H1 (cell line): ENCODE measurements at regions not wholly inside any gene's neighbourhood (a gene's known extent, or its start where the extent isn't known, plus 50 kb on each side); places are given as distances from the start of the nearest gene placed in this dataset.

Source experiments
- ASH2L ChIP-seq: fragments of 200-600, 300-600 bp; sonication (generic); IDR thresholded peaks from one replicate; pipeline ENCODE4 v1.7.1; 2017; ENCODE audit warnings: low read length
- CTBP2 ChIP-seq: IDR thresholded peaks from 2 replicates; pipeline ENCODE4 v1.7.0; 2011; ENCODE audit warnings: borderline replicate concordance, mild to moderate bottlenecking, moderate library complexity, mixed read lengths, low read length; ENCODE audit not compliant: insufficient read depth, insufficient read length
- FOSL1 ChIP-seq: IDR thresholded peaks from 2 replicates; pipeline ENCODE4 v1.6.1; 2011; ENCODE audit warnings: mild to moderate bottlenecking, low read depth, low read length, moderate library complexity; ENCODE audit not compliant: insufficient read depth
- JUND ChIP-seq: IDR thresholded peaks from 2 replicates; pipeline ENCODE4 v1.6.1; 2011; ENCODE audit warnings: mild to moderate bottlenecking, improper control_type of control experiment, low read length
- POU5F1 ChIP-seq: IDR thresholded peaks from 2 replicates; pipeline ENCODE4 v1.6.1; 2011; ENCODE audit warnings: low read depth, mild to moderate bottlenecking, low read length, moderate library complexity
- SAP30 ChIP-seq: fragments of 300-600 bp; sonication (generic); IDR thresholded peaks from 2 replicates; pipeline ENCODE4 v1.7.1; 2012; ENCODE audit warnings: low read length, moderate library complexity, mild to moderate bottlenecking, inconsistent platforms; ENCODE audit not compliant: insufficient read depth, insufficient replicate concordance
- TAF1 ChIP-seq: IDR thresholded peaks from 2 replicates; pipeline ENCODE4 v1.6.1; 2011; ENCODE audit warnings: mild to moderate bottlenecking, low read depth, low read length

- TF ChIP-seq FOSL1 (no peak), CTBP2 (no peak), ASH2L (no peak), POU5F1 (no peak), TAF1 (no peak), JUND (no peak), SAP30 (no peak)
These were observed 601.9 kb downstream of the GALC start (continued) for GRCh38 chr14:87391066-87391465.
